GM21528 (cell line): ENCODE measurements at regions not wholly inside any gene's neighbourhood (a gene's known extent, or its start where the extent isn't known, plus 50 kb on each side); places are given as distances from the start of the nearest gene placed in this dataset.

Experiments
- ATAC-seq: cut with Tn5 transposase; IDR thresholded peaks from one replicate; pipeline ENCODE4 v1.9.1; 2021; ENCODE audit warnings: mild to moderate bottlenecking, moderate library complexity; ENCODE audit not compliant: unreplicated experiment, low FRiP score

GRCh38 chr9:89655990-89656657 is 51.3 kb downstream of the GADD45G start:
- no peak for ATAC-seq

DNA sequence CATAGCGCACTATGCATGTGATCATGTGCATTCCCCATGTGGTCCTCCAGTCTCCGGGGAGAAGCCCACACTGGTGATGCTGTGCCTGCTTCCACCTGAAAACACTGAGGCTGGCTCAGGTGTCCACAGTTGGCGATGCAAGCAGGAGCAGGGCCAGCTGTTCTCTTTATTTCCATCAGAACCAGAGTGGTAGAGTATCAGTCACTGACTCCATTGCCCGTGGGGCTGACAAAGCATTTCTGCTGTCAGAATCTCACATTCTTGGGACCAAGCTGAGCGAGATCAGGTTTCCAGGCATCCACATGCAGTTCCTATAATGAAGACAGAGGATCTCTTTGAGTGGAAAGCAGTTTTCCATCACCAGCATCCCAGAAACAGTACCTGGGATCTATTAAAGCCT is 52.5 kb downstream of the GADD45G start:
- ATAC-seq, result no peak

DNA sequence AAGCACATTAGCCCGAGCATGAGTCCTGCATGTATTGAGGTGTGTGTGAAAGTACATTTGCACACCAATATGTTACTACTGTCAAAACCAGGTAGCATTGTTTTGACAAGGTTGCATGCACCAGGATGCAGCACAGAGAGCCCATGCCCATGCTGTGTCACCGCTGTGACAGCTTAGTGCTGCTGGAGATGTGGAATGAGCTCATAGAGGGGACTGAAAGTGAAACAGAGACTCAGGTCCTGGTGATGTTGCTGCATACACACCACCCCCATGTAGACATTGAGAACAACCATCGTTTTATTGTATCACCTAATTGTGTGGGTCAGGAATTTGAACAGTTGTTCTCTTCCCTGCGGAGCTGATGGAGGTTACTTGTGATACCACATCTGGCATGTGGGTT is 53.0 kb downstream of the GADD45G start:
- ATAC-seq, result no peak

DNA sequence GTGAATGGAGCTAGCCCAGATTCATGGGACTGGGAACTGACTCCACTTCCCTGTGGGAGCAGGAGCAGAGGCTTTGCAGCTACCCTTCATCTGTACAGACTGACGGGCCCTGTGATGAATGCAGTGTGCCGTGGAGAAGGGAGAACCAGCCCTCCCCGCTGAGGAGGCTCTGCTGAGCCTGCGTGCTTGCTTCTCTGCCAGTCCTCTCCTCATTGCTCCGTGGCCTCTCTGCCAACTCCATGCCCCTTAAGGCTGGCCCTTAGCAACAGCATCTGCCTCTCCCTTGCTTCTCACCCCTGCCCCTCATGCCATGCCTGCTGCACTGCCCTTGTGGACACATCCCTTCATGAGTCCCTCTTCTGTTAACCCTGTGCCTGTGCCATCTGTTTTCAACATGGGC is 53.6 kb downstream of the GADD45G start:
- ATAC-seq, result no peak

DNA sequence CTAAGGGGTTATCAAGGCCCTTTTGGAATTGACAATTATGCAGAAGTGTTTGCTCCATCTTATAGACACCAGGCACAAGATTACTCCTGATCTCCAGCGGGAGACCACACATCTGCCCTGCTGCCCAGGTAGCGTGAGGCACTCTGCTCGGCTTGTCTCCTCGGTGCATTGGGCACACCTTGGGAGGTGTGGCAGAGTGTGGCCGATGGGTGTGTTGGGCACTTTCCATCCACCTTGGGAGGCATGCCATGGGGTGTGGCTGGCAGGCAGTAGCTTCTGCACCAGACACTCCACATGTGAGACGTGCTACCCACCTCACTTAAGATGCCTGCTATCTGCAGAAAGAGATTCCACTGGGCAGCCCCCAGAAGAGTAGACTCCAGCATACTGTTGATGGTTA is 54.1 kb downstream of the GADD45G start:
- no peak for ATAC-seq

- ATAC-seq, result no peak
Observed at GRCh38 chr9:89659473-89659872, 54.7 kb downstream of the GADD45G start.

DNA sequence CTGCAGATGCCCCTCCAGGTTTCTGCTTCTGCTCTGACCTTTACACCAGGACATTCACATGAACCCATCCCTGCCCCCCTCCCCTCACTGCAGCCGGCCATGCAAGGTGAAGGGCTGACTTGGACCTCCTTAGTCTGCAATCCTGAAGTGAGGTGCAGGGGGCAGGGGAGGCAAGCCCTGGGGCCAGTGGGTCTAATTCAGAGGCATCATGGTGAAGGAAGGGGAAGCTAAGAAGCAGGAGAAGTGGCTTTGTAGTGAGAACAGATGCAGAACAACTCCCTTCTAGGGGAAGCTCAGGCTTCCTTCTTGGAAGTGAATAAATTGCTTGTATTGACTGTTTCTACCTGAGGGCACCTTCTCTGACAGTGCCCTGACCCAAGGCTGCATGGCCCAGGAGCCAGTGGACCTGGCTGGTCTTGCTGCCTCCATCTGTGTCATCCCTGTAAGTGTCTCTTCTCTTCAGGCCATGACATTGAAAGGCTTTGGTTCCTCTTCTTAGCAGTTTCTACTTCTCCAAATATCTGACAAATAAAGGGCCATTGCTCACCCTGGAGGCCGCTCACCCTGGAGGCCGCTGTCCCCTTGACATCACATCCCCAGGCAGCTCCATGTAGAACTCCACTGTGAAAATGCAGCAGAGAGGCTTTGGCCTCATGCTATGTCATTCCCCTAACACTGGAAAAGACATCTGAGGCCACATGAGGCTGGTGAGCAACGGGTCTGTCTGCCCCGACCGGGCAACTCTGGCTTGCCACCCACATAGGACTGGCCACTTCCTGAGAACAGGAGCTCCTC is 55.3 kb downstream of the GADD45G start:
- no peak for ATAC-seq

DNA sequence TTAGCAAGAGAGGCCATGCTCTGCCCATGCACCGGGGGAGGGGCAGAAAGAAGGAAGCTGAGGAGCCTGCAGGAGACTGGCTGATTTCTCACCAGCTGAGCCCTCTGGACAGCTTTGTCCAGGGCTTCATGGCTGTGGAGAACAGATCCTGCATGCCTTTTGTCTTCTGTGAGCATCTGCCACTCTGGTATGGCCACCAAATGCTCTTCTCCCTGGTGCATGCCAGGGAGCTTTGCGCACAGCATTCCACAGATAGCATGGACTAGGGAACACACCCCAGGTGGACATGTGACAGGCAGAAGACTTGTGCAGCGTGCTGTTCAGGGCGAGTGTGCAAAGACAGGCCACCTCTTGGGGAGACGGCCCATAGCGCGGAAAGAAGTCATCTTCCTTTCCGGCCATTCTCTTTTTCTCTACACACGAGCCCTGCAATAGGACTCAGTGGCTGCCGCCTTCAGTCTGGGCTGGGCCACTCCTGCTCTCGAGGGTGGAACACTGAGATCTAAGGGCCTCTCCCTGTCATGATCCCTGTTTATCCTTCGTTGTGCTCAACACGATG is 56.7 kb downstream of the GADD45G start:
- ATAC-seq, result no peak

- ATAC-seq, result no peak
Observed at GRCh38 chr9:89661956-89662717, 57.3 kb downstream of the GADD45G start.

DNA sequence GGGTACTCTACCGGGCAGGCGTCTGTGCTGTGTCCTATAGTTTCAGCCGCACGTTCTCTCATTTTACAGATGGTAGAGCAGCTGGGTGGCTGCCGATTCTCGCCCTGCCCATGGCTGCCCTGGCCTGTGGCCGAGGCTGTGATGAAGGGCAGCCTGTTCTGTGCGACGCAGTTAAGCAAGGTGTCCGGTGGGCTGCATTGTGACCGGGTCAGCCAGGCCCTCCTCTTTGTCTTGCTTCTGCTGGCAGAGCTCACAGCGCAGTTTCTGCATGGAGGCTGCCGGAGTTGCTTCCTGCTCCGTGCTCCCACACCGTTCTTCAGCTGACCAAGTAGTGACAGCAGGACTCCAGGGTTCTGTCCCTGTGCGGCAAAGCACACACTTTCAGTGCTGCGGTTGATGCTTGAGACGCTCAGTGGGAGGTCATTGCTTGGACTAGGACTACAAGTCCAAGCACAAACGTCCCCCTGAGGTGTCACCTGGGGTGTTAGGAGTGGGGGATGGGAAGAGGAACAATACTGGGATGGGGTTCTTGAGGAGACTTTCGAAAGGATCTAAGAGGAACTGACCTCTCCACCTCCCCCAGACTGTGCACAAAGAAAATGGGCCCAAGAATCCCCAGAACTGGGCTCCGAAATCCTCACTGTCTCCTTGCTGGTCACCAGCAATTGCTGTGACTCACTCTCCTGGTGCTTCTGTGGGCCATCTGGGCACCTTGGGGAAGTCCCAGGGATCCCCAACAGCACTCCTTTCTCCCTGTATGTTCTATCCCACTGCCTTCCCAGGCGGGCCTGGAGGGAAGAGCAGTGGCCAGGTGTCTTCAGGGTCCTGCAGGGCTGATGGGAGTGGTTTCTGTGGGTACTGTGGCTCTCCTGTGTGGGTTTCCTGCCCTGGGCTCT is 58.2 kb downstream of the GADD45G start:
- ATAC-seq, result no peak

DNA sequence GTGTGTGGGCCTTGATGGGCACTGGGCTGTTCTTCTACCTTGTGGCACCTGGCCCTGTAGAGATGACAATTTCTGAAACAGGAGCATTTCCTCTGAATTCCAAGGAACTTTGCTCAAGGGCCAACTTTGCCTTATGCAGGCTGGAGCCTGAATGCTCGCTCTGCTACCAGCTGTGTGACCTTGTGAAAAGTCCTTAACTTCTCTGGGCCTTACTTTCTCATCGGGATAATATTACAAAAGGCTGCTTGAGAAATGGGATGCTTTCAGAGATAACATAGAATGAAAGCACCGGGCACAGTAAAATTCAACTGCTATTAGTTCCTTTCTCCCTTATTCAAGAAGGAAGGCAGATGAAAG is 58.8 kb downstream of the GADD45G start:
- ATAC-seq, result no peak

- no peak for ATAC-seq
Observed at GRCh38 chr9:89664010-89664409, 59.2 kb downstream of the GADD45G start.

- no peak for ATAC-seq
Observed at GRCh38 chr9:89664896-89665329, 60.1 kb downstream of the GADD45G start.

DNA sequence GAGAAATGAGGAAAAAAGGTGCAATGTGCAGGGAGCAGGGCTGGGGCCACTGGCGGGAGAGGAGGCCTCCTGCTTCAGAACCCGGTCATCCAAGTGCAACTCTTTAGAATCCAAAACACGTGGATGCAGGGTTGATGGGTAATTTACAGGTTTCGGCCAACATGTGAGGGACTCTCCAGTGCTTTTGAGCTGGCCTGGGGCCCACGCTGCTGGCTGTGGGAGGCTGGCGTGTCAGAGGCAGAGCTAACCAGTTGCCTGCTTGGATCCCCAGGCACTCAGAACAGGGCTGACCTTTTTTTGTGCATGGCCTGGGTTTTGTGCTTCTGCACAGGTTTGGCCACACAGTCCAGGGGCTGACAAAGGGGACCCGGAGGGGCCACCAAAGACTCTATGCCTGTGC is 61.6 kb downstream of the GADD45G start:
- no peak for ATAC-seq

DNA sequence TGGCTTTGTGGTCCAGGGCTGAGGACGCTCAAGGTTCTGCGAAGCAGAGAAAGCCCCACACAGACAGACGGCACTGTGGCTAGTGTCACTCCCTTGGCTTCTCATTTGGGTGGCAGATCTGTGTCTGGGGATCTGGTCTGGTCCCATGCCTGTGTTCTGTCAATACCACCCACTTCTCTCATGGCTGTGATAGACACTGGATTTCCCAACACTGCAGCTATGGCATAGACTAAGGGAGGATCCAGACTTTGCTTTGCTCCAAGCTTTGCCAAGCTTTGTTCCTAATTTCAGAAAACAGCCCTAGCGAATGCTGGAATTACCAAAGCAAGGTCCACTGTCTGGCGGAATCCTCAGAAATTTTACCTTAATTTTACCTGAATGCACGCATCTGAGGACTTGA is 62.1 kb downstream of the GADD45G start:
- ATAC-seq, result no peak

DNA sequence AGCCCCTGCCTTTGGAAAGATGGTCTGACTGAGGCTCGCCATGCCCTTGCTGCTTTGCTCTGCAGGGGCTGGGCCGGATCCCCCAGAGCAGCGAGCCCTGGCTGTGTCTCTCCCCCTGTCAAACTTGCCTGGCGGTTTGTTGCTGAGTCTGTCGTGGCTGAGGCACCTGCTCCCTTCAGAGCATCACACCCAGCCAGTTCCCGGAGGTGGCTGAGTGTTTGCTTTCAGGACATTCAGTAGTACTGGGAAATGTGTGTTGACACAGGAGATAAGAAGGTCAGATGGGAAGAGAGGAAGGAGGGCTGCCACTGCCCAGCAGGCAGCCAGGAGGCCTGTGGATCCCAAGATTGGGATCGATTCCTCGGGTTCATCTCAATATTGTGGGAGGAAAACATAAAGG is 62.9 kb downstream of the GADD45G start:
- ATAC-seq, result no peak

DNA sequence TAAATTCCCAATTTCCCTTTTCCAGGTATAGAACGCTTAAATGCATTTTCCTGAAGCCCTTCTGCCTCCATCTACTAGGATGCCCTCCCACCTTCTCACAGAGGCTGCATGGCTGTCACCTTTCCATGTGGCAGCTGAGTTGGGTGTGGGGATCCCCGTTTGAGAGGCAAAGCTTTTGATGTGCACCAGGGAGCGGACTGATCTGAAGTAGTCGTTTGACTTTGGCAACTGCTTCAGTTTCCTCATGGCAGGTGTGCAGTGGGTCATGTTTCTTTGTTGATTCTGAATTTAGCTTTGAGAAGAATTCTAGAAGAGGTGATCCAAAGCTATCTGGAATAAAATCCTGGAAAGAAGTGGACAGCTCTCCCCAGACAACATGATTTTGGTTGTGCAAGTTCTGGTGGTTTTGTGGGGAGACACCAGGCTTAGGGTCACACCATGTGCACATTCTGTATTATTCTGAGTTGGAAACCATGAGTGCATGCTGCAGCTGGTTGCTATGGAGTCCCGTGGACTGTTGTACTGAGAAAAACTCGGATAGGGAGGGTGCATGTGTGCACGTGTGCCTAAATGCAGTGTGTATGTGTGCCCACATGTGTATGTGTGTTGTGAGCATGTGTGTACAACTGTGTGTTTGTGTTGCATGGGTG is 63.5 kb downstream of the GADD45G start:
- ATAC-seq, result no peak

DNA sequence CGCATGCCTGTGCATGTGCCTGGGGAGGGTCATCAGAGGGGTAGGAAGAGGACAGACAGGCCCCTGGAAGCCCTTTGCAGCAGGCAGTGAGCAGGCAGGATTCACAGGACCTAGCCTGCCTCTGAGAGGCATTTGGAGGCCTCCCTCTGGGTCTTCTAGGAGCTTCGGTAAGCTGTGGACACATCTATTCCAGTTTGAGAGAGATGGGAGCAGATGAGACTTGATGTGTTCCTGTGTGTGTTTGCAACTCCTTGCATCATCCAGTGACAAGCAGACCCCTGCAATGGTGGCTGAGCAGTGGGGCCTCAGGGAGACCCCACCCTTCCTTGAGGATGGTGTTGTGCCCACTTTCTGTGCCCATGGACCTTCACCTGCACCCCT is 64.0 kb downstream of the GADD45G start:
- ATAC-seq, result no peak

DNA sequence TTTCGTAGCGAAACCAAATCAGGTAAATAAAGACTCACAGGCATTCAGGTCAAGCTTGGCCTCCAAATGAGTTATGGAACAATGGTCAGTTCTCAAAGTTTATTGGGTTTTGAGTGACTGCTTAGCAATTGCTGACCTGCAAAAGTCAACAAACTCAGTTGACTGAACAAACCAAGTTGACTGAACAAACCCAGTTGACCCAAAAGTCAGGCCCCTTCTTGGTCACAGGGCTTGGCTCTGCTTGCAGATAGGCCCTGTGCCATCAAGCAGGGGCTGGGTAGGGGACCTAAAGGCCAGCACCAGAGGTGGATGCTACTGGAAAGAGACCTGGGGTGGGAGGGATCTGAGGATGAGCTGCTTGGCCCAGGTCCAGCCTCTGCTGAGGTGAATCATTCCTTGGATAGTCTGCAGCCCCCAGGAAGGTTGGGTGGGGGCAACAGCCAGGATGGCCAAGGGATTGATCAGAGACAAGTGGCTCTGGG is 64.6 kb downstream of the GADD45G start:
- no peak for ATAC-seq

DNA sequence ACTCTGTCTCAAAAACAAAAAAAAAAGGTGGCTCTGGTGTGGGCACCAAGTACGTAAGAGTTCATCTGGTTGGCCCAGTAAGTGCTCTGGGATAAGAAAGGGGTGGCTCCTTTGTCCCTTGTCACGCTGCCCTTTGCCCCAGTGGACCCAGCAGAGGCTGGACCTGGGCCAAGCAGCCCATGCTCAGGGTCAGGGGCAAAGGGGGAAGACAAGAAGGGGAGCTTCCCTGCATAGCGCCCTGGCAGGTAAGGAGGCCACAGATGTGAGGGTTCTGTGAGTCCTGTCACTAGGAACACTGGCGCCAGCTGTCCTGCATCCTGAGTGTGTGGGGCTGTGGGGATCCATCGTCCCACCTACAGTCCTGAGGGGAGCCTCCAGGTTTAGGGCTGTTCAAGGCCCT is 65.3 kb downstream of the GADD45G start:
- ATAC-seq, result no peak
